CD4-positive, alpha-beta T cell treated with Interferon gamma for 1 hour (primary cell): ENCODE measurements at regions not wholly inside any gene's neighbourhood (a gene's known extent, or its start where the extent isn't known, plus 50 kb on each side); places are given as distances from the start of the nearest gene placed in this dataset.

ENCODE experiments used
- DNase-seq: peaks from one replicate; pipeline ENCODE4 v3.0.0-alpha.2; 2020

GRCh38 chr22:47575291-47575690 lies 812.8 kb downstream of the TBC1D22A start:
- DNase-seq, result no peak

DNA sequence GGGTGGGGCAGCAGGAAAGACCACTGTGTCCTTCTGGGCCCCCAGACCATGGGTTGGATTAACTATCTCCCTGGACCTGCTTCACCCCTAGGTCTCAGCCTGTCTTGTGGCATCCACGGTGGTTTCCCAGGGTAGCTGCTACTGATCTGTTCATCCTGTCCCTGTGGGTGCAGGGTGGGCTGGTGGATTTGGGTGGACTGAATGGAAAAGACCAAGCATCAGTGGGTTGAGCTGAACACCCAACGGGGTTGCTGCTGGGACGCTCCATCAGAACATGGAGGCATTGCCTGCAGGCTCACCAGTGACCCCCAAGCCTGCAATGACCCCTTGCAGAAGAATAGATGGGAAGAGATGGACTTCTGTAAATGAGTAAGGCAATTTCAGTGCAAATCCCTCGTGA lies 812.1 kb downstream of the TBC1D22A start:
- DNase-seq, result no peak

- no peak for DNase-seq
Measured at GRCh38 chr22:47573141-47573540, 810.7 kb downstream of the TBC1D22A start.

DNA sequence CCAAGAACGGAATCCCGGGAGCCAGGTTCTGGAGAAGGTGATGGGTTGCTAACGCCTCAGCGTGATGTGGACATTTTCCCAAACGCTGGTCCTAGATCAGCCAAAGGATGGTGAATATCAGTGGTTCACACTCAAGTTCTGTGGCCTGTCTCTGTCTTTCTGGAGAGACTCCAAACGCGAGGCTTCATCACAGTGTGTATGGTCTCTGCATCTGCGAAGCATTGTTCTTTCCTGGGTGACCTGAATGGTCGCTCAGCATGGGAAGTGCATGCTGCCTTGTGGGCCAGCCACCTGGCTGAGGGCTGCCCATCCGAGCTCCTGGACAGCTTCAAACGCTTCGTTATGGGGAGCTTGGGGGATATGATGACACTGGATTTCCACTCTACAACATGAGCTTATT lies 810.0 kb downstream of the TBC1D22A start:
- DNase-seq, result no peak

DNA sequence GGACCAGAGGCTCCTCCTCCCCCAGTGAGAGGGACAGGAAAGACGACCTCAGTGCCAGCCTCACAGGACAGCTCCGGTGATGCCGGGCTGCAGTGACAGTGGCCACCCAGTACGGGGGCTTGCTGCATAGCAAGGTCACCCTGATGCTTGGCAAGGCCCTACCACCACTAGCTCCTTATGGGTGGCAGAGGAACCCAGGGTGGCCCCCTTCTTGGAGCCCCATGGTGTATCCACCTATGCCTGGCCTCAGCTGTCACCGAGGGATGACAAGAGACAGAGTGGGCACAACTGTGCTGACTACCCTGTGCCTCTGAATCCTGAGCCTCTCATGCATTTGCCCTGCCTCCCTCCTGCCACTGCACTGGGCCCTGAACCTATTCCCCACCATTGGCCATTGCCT lies 809.2 kb downstream of the TBC1D22A start:
- DNase-seq, result no peak

DNA sequence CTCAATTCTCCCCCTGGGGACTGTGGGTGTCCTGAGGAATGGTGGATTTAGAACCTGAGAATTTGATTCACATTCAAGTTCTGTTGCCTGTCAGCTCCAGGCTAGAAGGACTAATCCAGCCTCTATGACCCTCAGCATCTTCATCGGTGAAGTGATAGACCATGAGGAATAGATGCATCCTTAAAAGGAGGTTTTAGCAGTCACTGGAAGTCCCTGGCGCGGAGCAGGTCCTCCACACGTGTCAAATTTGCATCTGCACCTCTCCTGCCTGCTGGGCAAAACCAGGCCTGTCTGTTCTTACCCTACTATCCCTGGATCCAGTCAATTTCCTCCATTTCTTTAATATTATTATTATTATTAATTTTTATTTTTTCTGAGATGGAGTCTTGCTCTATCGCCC lies 808.4 kb downstream of the TBC1D22A start:
- DNase-seq, result no peak

DNA sequence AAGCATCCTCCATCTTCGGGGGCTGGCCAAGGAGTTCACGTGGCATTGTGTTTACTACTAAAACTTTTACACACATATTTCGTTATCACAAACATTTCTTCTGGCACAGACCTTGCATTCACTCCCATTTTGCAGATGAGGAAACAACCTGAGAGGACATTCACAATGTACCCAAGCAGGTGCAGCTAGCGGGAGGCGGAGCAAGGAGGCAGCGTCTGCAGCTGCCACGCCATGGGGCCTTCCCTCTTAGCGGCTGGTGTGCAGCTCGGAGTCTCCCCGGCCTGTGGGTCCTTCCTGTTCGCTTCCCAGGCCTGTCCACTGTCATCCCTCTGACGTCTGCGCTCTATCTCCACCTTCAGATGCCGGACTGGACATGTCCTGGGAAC lies 807.8 kb downstream of the TBC1D22A start:
- DNase-seq, result no peak

DNA sequence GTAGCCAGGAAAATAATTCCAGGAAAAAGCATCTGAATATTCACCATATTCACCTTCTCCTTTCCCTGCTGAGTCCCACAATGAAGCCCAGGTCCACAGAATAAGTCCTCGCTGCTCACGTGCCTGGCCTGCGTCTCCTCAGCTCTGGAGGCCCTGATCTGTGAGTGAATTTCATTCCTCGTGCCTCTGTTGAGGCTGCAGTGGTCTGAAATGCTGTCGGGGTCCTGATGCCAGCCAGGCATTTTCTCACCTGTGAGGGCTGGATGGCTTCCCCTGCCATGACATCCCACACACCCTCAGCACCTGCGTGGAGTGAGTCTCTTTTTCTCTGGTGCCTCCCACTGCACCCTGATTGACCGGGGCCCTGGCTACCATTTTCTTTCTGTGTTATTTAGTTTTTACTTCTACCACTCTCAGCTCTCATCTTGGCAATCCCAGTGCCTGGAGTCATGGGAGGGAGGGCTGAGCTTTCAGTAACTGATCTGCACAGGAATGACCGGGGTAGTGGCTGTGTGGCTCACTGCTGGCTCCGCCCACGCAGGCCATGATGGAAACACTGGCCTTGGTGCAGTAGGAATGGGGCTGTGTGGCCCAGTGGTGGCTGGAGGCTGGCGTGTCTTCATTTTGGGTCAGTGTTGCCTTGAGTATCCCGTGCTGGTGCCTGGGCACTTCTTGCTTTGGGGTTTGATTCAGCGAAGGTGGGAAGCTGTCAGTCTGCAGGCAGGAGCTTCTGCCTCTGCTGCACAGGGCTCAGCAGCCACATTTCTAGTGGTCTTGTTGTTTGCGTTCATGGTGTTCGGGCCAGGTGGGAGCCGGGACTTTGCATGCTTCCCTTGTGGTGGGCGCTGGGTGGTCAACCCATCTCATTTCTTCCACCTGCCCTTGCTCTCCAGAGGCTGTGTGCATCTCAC lies 807.2 kb downstream of the TBC1D22A start:
- DNase-seq, result no peak

GRCh38 chr22:47568700-47569099 lies 806.2 kb downstream of the TBC1D22A start:
- DNase-seq, result no peak

DNA sequence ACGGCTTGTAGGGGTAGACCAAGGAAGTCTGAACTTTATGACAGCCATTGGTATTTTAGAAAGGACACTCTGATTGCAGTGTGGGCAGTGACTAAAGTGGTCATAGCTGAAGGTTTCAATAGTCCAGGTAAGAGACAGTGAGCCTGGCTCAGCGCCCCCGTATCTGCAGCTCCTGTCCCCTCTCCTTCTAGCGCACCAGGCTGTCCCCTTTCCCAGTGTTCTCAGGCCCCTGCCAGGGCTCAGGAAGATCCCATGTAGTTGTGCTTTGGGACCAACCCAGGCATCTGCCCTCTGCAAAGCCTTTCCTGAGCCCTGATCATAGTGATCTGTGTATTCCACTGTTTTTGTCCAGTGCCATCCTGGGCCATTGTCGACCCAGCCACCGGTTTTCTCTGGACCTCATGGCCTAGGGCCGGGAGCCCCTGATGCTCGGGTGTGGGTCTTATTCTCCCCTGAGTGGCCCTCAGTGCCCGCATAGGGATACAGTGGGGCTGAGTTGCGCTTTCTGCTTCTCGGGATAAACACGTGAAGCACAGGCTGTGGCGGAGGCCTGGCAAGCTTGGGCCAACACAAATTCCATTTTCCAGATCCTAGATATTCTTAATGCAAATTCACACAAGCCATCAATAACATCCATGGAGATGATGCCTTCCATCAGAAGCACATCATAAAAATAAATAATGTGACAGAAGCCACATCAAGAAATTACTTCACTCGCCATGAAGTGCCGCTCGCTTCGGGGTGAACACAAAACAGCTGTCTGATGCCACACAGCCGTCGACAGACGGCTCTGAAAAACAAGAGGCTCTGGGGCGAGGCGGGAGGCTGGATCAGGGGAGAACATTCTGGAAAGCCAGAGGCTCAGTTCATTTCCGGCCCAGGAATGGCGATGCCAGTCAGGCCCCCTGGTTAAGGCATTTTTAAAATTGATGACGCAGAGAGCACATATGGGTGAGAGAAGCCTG lies 805.0 kb downstream of the TBC1D22A start:
- DNase-seq, result no peak

- no peak for DNase-seq
Measured at GRCh38 chr22:47566491-47566890, 804.0 kb downstream of the TBC1D22A start.

DNA sequence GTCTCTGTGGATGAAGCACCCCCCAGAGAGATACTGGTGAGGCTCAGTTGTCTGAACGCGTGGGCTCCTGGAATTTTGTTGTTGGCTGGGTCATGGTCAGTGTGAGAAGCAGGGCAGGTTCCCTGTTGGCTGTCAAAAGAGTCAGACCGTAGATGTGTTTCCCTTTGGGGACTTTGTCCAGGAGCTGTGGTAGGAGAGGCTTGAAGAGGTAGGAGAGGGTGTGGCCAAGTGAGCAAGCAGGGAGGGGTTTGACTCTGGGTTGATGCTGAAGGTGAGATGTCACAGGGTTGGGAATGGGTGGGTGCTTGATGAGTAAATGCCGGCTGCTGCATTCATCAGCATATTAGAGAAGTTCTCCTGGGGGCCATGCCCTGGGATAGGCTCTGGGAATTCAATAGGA lies 803.2 kb downstream of the TBC1D22A start:
- no peak for DNase-seq

DNA sequence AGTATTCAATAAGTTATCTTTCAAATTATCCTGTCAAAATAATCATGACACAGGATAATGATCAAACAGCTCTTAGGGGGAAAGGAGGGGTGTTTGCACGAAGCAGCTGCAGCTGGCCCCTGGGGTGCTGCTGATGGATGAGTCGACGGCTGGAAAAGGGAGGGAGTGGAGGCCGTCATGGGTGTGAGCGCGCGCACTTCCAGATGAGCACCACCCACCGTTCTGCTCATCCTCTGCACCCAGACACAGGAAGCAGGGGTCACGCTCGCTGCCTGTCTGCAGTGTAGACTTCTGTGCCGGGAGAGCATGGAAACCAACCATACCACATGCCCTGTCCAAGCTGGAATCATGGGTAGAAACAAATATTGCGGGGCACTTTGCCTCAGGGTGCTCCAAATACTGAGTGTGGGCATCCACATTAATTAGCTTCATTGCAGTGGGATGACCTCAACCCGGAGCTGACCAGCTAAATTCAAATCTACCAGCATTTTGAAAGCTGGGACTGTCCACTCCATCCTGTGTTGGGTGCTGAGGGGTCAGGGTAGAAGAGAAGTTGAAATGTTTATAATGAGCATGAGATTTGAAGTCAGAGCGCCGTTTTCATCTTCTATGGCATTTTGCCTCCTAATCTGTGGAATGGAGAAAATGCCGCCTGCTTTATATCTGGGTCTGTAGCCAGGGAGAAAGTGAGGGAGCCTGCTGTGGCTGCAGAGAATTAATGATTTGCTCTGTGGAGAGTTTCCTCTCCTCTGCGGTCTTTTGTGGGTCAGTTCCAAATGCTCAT lies 802.4 kb downstream of the TBC1D22A start:
- no peak for DNase-seq

GRCh38 chr22:47564158-47564450 lies 801.7 kb downstream of the TBC1D22A start:
- DNase-seq, result no peak

GRCh38 chr22:47563406-47564157 lies 801.1 kb downstream of the TBC1D22A start:
- DNase-seq, result no peak

DNA sequence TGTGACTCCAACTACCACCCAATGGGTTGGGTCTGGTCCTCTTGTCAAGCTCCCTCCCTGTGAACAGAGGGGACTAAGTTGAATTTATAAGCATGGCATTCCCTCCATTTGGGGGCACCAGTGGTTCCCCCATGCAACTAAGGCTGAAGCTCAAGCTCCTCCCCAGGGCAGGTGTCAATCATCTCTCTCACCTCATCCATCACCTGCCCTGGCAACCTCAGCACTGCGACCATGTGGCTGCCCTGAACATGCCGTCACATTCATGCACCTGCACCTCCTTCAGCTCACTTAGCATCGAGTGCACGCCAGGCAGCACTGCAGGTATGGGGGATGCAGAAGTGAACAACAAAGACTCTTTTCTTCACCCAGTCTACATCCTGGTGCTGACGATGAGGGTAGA lies 799.3 kb downstream of the TBC1D22A start:
- no peak for DNase-seq

DNA sequence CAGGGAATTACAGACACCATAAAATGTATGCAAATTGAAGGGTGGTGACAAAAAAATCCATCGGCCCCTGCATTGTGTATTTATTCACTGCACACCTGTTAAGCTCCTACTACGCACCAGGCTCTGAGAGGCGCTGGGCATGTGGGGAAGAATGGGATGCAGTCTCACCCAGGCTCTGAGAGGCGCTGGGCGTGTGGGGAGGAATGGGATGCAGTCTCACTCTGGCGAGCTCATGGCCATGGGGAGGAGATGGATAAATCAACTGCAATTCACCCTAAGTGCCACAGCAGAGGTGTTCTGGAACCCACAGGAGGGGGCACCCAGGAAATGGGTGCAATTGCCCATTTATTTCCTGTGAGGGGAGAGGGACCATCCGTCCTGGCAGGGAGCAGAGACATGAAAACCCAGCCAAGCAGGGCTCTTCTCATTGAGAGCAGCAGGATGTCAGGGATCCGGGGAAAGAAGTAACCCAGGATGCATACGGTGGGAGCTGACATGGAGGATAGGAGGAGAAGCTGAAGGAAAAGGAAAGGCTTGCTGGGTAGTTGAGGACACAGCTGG lies 798.7 kb downstream of the TBC1D22A start:
- DNase-seq, result no peak

DNA sequence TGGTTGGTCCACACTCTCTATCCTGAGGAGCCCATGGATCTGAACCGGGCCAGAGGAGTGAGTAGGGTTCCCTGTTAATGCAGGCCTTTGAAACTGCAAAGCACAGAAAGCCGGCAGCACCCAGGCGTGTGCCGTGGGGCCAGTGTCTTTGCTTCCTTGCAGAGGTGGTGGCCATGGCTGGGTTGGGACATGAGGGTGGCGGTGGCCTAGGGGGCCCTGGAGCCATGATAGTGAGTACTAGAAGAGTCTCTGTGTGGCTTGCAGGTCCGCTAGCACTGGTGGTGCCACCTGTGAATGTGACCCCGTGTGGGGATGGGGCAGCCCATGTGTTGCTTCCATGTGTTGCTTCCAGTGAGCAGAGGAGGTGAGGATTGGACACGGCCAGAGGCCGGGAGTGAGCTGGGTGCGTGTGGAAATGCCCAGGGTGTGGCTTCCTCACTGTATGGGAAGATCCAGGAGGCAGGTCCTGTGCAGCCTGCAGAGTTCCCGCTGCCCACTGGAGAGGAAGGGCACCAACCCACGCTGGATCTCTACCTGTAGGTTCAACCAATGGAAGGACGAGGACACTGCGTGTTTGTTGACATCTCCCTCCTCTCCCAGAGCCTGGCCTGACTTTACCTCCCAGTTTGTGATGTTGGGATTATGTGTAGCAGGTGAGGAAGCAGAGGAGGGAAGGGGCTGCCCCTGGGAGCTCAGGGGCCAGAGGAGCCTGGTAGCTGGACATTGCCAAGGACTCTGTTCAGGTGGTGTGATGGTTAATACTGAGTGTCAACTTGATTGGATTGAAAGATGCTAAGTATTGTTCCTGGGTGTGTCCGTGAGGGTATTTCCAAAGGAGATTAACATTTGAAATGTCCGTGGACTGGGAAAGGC lies 796.6 kb downstream of the TBC1D22A start:
- no peak for DNase-seq

DNA sequence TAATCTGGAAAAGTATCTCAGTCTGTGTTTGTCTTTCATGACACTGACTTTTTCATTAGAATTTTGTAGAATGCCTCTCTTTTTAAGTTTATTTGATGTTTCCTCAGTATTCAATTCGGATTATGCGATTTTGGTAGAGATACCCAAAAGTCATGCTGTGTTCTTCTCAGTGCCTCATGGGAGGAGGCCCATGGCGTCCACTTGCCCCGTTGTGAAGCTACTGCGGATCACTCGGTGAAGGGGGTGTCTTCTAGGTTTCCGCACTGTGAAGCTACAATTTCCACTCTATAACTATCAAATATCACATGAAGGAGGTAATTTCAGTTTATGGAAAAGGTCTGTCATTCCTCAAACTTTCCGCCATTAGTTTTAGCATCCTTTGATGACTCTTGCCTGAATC lies 794.0 kb downstream of the TBC1D22A start:
- DNase-seq, result no peak

GRCh38 chr22:47553436-47553835 lies 791.0 kb downstream of the TBC1D22A start:
- DNase-seq, result no peak
